CD1c-positive myeloid dendritic cell (primary cell): ENCODE measurements at regions not wholly inside any gene's neighbourhood (a gene's known extent, or its start where the extent isn't known, plus 50 kb on each side); places are given as distances from the start of the nearest gene placed in this dataset.
"Not testable (repeated sequence)": the region's sequence is repeated elsewhere in the genome, so short reads cannot be mapped to it uniquely, and the experiment has no call there.

ENCODE experiments used
- DNase-seq: peaks from one replicate; pipeline ENCODE4 v3.0.0-alpha.2; 2016; ENCODE audit errors: extremely low spot score

- DNase-seq = no peak
Observed at GRCh38 chr16:35570946-35571345, 2111.5 kb downstream of the TP53TG3F start.

DNA sequence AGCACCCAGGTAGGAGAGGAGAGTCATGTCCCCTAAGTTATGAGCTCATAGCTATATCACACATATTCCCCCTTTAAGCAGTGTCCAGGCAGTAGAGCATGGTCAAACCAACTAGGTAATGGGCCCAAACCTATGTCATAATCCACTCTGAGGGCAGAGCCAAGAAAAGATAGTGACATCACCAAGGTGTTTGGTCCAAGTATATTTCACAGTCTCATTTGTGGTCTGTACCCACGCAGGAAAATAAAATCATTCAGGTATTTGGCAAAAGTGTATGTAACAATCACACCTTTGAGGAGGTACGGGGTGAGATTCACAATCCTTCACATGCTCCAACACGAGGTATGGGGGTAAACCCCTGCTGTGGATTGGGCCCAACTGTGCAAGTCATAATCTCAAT lies 2112.8 kb downstream of the TP53TG3F start:
- DNase-seq = no peak

DNA sequence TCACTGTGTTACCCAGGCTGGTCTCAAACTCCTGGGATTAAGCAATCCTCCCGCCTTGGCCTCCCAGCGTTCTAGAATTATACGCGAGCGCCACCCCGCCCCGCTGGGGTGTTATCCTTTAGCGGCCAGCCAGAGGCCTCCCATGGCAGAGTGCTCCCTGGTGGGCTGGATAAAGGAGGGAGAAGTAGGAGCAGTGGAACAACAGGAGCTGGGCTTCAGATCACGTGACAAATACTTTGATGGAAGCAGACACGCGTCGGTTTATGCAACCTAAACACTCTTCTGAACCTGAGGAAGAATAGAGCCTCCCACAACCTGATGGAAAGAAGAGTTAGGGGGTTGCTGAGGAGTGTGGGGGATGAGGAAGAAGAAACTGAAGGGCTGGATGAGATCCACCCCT lies 2114.0 kb downstream of the TP53TG3F start:
- no peak for DNase-seq

GRCh38 chr16:35574011-35574410 lies 2114.6 kb downstream of the TP53TG3F start:
- no peak for DNase-seq

- no peak for DNase-seq
Observed at GRCh38 chr16:35574454-35575431, 2115.3 kb downstream of the TP53TG3F start.

GRCh38 chr16:35575432-35575821 lies 2116.0 kb downstream of the TP53TG3F start:
- DNase-seq = no peak

DNA sequence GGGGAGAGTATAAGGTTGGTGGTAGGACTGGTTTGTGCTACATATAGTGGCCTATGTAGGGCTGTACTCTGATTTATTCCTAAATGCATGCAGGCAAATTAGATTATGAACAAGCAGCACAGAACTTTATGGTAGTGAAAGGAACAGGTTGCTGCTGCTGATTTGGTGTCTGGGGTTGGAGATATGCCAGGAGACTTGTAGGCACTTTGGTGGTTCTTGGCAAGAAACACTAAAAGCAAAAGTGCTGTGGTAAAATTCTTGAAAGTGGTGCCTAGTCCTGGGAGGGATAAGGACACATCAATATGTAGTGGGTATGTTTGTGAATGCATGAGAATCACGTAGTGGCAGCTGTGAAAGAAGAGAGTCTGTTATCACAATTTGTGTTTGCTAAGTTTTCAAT lies 2126.0 kb downstream of the TP53TG3F start:
- DNase-seq = no peak

DNA sequence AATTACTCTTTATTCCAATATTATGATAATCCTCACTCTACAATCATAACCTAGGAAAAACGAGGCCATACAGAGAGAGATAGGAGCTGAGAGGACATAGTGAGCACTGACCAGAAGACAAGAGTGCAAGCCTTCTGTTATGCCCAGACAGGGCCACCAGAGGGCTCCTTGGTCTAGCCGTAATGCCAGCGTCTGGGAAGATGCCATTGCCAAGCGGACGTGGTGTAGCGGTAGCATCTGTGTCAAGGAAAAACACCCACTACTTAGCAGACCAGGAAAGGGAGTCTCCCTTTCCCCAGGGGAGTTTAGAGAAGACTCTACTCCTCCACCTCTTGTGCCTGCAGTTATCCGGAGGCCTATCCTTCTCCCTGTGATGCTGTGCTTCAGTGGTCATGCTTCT lies 2131.5 kb downstream of the TP53TG3F start:
- DNase-seq = not testable (repeated sequence)

GRCh38 chr16:35596467-35596866 lies 2137.1 kb downstream of the TP53TG3F start:
- DNase-seq = no peak

DNA sequence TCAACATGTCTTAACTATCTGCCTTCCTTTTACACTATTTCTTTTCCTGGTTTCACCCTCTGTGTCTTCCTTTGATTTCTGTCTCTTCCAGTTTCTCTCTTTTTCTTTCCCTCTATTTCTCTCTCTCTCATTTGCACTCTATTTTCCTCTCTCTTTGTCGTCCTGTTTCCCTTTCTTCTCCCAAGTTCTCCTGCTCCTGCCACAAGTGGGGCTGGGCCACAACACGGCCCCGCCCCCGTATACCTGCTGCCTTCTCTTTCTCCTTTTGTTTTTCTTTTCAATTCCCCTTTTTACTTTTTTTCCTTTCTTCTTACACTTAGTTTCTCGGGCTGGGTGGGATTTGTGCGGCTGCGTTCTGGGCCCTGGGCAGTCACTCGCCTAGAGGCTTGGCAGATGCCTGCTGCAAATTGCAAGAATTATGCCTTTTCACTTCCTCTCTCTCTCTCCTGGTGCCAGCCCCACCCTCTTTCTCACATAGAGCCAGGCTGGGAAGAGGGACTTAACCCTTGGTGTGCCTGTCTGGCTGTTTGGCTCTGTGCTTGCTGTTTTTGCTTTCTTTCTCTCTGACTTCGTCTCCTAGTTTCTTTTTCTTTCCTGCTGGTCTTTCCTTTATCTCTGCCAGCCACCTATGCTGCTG lies 2139.4 kb downstream of the TP53TG3F start:
- no peak for DNase-seq

- DNase-seq = no peak
Observed at GRCh38 chr16:35599429-35600160, 2140.2 kb downstream of the TP53TG3F start.

- DNase-seq = not testable (repeated sequence)
Observed at GRCh38 chr16:35600161-35600555, 2140.7 kb downstream of the TP53TG3F start.

DNA sequence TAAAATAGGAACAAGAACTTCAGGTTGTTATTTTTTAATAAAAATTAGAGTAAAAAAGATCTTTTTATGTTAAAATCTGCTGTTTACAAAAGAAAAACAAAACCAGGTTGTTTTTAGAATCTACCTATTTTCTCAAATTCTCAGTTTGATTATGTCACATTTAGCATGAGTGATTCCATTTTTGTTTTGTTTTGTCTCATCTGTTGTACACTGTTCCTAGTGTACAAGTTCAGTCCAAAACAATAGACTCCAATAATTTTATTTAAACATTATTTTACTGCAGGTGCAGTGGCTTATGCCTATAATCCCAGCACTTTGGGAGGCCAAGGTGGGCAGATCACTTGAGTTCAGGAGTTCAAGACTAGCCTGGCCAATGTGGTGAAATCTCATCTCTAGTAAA lies 2142.7 kb downstream of the TP53TG3F start:
- DNase-seq = no peak

DNA sequence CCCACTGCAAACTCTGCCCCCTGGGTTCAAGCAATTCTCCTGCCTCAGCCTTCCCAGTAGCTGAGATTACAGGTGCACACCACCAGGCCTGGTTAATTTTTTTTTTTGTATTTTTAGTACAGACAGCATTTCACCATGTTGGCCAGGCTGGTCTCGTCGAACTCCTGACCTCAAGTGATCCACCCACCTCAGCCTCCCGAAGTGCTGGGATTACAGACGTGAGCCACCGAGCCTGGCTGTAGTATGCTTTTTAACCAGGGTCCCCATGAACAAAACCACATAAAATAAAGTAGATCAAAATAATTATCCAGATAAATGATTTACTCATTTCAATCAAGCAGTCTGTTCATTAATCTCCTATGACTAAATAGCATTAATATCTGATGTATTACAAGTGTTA lies 2144.0 kb downstream of the TP53TG3F start:
- not testable (repeated sequence) for DNase-seq

DNA sequence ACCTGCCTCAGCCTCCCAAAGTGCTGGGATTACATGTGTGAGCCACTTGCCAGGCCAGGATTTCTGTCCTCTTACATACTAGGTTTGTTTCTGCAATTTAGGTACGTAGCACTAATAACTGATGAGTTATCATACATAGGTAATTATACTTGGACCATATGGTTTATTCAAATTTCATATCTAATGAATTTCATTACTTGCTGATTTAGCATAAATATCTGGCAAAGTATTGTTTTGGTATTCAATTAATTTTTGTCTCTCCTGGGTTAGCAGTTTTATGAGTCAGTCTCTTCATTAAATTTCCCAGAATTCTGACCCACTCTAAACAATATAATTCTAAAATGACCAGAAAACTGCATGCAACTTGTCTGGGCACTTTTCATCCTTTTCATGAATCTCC lies 2146.5 kb downstream of the TP53TG3F start:
- no peak for DNase-seq

- DNase-seq = not testable (repeated sequence)
Observed at GRCh38 chr16:35614883-35615282, 2155.5 kb downstream of the TP53TG3F start.

DNA sequence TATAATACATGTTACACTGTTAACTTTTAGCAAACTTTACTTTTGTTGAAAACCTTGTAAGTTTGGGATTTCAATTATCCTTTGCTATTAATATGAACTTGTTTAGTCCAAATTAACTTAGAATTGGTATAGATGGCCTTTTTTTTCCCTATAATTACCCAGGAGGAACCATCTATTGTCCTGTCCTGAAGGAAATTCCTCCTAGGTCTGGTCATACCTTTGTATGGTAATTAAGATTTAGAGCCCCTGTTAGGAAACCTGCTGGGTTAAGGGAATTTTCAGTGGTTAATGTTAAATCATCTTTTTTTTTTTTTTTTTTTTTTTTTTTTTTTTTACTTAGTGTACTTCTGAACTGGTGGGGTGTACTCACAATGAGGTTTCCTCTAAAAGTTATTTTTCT lies 2159.8 kb downstream of the TP53TG3F start:
- not testable (repeated sequence) for DNase-seq

DNA sequence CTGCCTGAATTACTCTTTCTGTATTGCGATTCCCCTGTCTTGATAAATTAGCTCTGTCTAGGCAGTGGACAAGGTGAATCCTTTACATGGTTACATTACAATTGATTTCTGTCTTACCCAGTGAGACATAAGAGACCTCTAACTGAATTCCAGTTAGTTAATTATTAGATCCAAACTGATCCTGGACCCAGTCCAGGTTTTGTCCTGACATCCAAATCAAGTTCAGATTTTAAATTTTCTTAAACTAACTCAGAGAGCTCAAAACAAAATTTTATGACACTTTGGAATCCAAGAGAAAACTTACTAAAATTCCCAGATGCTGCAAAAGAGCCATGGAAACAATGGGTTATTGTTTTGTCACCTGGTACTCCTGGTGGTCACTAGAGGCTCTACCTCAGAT lies 2166.6 kb downstream of the TP53TG3F start:
- DNase-seq = no peak

GRCh38 chr16:35628976-35629375 lies 2169.6 kb downstream of the TP53TG3F start:
- DNase-seq = no peak

GRCh38 chr16:35631261-35631945 lies 2172.0 kb downstream of the TP53TG3F start:
- no peak for DNase-seq

GRCh38 chr16:35636480-35637230 lies 2177.2 kb downstream of the TP53TG3F start:
- no peak for DNase-seq
